Astrocyte (in vitro differentiated cells and primary cell): ENCODE measurements at regions not wholly inside any gene's neighbourhood (a gene's known extent, or its start where the extent isn't known, plus 50 kb on each side); places are given as distances from the start of the nearest gene placed in this dataset.

Experiments used
- CTCF ChIP-seq: IDR thresholded peaks from 2 replicates; pipeline ENCODE4 v1.5.1; 2011; ENCODE audit warnings: low read depth, mild to moderate bottlenecking, inconsistent platforms, low read length, moderate library complexity; ENCODE audit not compliant: insufficient read depth
- EZH2 ChIP-seq: IDR thresholded peaks from 2 replicates; pipeline ENCODE4 v1.6.1; 2012; ENCODE audit warnings: mild to moderate bottlenecking, low read length, inconsistent platforms; ENCODE audit not compliant: insufficient read depth

- TF ChIP-seq CTCF: no peak
- no peak for TF ChIP-seq EZH2
Measured at GRCh38 chr5:158496624-158497023, 603.1 kb downstream of the EBF1 start.
